ENCODE measurements at regions not wholly inside any gene's neighbourhood (a gene's known extent, or its start where the extent isn't known, plus 50 kb on each side); places are given as distances from the start of the nearest gene placed in this dataset.

GRCh38 chr9:82376677-82377232 is 388.2 kb downstream of the SPATA31D1 start:
- TF ChIP-seq CTCF (IDR thresholded peaks at IDR 0.05) = no peak
- DNase-seq = no peak
- Histone ChIP-seq H3K4me3 (no peak overlapping the region), H3K9me3 (no peaks in the 10 kb centered on the region), H3K36me3 (no peaks in the 10 kb centered on the region), H3K4me1 (no peaks in the 10 kb centered on the region), H3K27me3 (ENCODE audit: low read depth) (no peaks in the 10 kb centered on the region), H3K27ac (no peak overlapping the region)
- intact Hi-C loops (cut with DNase I) = no loop called here
- no peak for ATAC-seq

- H3K27ac ChIP-seq = no peak overlapping the region
- TF ChIP-seq CTCF (IDR thresholded peaks at IDR 0.05) = no peak
- H3K9me3 ChIP-seq = no peaks in the 10 kb centered on the region
- ATAC-seq (no peak), DNase-seq (no peak)
- no peak overlapping the region for H3K4me3 ChIP-seq
- intact Hi-C loops (cut with DNase I) = no loop called here
- H3K36me3 ChIP-seq = no peaks in the 10 kb centered on the region
- H3K4me1 ChIP-seq = no peaks in the 10 kb centered on the region
- no peaks in the 10 kb centered on the region for H3K27me3 ChIP-seq (ENCODE audit: low read depth)
These were observed 394.5 kb downstream of the SPATA31D1 start for GRCh38 chr9:82382887-82383616.

DNA sequence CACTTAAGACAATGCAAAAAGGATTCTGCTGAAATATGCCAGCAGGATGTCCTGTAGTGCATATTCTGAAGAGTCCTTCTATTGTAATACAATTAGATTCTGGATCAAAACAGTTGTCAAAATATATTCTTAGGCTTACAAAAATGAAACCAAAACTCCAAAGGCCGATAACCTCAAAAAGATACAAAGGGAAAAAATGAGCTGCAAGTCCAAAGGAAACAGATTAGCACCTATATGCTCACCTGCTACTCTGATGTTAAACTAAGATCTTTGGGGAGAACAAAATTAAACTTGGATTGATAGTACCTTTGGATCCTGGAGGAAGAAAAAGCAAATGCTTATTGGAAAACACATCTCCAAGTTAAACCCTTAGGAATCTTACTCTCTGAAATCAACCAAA is 397.1 kb downstream of the SPATA31D1 start:
- TF ChIP-seq CTCF (IDR thresholded peaks at IDR 0.05) = no peak
- Histone ChIP-seq H3K27ac (no peak overlapping the region), H3K36me3 (no peaks in the 10 kb centered on the region), H3K9me3 (no peaks in the 10 kb centered on the region), H3K27me3 (ENCODE audit: low read depth) (no peaks in the 10 kb centered on the region), H3K4me3 (no peak overlapping the region), H3K4me1 (no peaks in the 10 kb centered on the region)
- intact Hi-C loops (cut with DNase I) = no loop called here
- ATAC-seq (no peak), DNase-seq (no peak)

DNA sequence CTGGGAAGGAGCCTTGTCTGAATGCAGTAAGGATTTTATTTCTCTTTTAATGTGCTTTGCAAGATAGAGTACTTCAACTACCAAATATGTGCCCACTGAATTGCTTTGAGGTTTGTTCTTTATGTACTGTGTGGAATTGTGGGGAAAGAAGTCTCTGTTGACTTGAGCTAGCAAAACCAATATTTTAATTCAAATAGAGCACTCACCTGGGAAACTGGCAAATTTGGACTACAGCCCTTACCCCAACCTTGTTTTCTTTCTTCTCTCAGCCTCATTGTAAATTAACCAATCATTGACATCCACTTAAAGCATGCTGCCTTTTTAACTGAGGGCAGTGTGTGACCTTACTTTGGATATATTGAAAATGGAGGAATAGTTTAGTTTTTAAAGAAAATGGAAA is 409.0 kb downstream of the SPATA31D1 start:
- no peaks in the 10 kb centered on the region for H3K36me3 ChIP-seq
- no peaks in the 10 kb centered on the region for H3K9me3 ChIP-seq
- DNase-seq (no peak), ATAC-seq (no peak)
- intact Hi-C loops (cut with DNase I) = no loop called here
- no peaks in the 10 kb centered on the region for H3K4me1 ChIP-seq
- H3K27me3 ChIP-seq (ENCODE audit: low read depth) = no peaks in the 10 kb centered on the region
- TF ChIP-seq CTCF (IDR thresholded peaks at IDR 0.05) = no peak
- H3K27ac ChIP-seq = no peak overlapping the region
- no peak overlapping the region for H3K4me3 ChIP-seq

GRCh38 chr9:82404196-82404870 is 415.8 kb downstream of the SPATA31D1 start:
- no peak for ATAC-seq
- H3K9me3 ChIP-seq = no peaks in the 10 kb centered on the region
- intact Hi-C loops (cut with DNase I) = no loop called here
- no peaks in the 10 kb centered on the region for H3K36me3 ChIP-seq
- no peaks in the 10 kb centered on the region for H3K27me3 ChIP-seq (ENCODE audit: low read depth)
- H3K27ac ChIP-seq = no peak overlapping the region
- no peak for DNase-seq
- no peak for TF ChIP-seq CTCF (IDR thresholded peaks at IDR 0.05)
- no peak overlapping the region for H3K4me3 ChIP-seq
- no peaks in the 10 kb centered on the region for H3K4me1 ChIP-seq

Measured in lower lobe of right lung (tissue), 2 donors.